ENCODE measurements at regions not wholly inside any gene's neighbourhood (a gene's known extent, or its start where the extent isn't known, plus 50 kb on each side); places are given as distances from the start of the nearest gene placed in this dataset.
A peak's percentile ranks its signal among the peaks of the same experiment; 100 is the strongest.
"Not testable (repeated sequence)": the region's sequence is repeated elsewhere in the genome, so short reads cannot be mapped to it uniquely, and the experiment has no call there.

DNA sequence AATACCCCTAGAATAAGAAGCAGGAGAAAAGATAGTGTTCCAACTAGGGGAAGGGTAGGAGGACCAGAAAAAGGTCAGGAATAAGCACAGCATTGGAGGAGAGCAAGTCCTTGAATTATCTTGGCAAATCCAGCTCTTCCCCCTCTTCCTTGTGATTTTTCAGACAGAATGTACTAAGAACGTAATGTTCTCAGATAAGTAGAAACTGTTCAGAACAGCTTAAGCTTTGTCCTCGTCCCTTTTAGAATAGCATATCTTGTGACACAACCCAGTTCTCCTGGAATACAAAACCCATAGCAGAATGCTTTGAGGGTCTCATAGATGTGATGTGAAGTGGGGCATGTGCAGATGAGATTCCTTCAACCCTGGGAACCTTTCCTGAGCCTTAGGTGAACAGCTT is 97.4 kb downstream of the EMB start:
- Histone ChIP-seq H3K36me3 (ENCODE audit: low read depth) (no peaks in the 10 kb centered on the region), H3F3A (ENCODE audit: insufficient read depth) (no peaks in the 10 kb centered on the region), H3K79me2 (ENCODE audit: insufficient read depth) (no peaks in the 10 kb centered on the region), H3K4me2 (ENCODE audit: unreplicated experiment) (no peak overlapping the region), H3K27ac (no peak overlapping the region), H3K4me3 (no peak overlapping the region), H3K9me3 (ENCODE audit: low read depth) (no peaks in the 10 kb centered on the region), H2AFZ (no peak overlapping the region), H3K27me3 (replicated peaks; ENCODE audit: insufficient read depth) (no peaks in the 10 kb centered on the region), H3K9ac (no peak overlapping the region), H3K9me2 (ENCODE audit: insufficient read depth) (no peaks in the 10 kb centered on the region), H4K20me1 (ENCODE audit: insufficient read depth) (no peaks in the 10 kb centered on the region), H3K4me1 (ENCODE audit: insufficient read depth) (no peaks in the 10 kb centered on the region)
- in situ Hi-C loops (cut with MboI), result no loop called here
- 20 to 23% methylated on average over 2 of the region's 2 CpGs for WGBS, 2 experiments (ENCODE audit: low coverage in 1 of 2, low lambda C conversion rate in 2 of 2, missing lambda C conversion rate in 2 of 2)
- TF ChIP-seq EZH2 (IDR thresholded peaks at IDR 0.05; ENCODE audit: insufficient read depth, poor library complexity, severe bottlenecking) (no peak), EZH2phosphoT487 (IDR thresholded peaks at IDR 0.05; ENCODE audit: insufficient read depth, low read depth) (no peak)
- DNase-seq, result no peak

DNA sequence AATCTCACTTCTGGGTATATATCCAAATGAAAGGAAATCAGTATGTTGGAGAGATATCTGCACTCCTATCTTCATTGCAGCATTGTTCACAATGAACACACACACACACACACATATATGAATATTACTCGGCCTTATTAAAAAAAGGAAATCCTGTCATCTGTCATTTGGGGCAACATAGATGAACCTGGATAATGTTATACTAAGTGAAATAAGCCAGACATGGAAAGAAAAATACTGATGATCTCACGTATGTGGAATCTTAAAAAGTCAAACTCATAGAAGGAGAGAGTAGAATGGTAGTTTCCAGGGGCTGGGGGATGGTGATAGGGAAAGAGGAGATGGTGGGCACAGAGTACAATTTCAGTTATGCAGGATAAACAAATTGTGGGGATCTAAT is 100.3 kb downstream of the EMB start:
- TF ChIP-seq EZH2phosphoT487 (IDR thresholded peaks at IDR 0.05; ENCODE audit: insufficient read depth, low read depth) (no peak), EZH2 (IDR thresholded peaks at IDR 0.05; ENCODE audit: insufficient read depth, poor library complexity, severe bottlenecking) (no peak)

DNA sequence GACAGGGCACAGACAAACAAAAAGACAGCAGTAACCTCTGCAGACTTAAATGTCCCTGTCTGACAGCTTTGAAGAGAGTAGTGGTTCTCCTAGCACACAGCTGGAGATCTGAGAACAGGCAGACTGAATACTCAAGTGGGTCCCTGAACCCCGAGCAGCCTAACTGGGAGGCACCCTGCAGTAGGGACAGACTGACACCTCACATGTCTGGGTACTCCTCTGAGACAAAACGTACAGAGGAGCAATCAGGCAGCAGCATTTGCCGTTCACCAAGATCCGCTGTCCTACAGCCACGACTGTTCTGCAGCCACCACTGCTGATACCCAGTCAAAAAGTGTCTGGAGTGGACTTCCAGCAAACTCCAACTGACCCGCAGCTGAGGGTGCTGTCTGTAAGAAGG is 110.5 kb downstream of the EMB start:
- H3K9me3 ChIP-seq (ENCODE audit: low read depth); H3K9ac ChIP-seq; H3K36me3 ChIP-seq (ENCODE audit: low read depth); H3F3A ChIP-seq (ENCODE audit: insufficient read depth); H3K4me1 ChIP-seq (ENCODE audit: insufficient read depth); H4K20me1 ChIP-seq (ENCODE audit: insufficient read depth); H3K27ac ChIP-seq; H3K9me2 ChIP-seq (ENCODE audit: insufficient read depth); H3K4me3 ChIP-seq; H2AFZ ChIP-seq; H3K4me2 ChIP-seq (ENCODE audit: unreplicated experiment); H3K27me3 ChIP-seq (replicated peaks; ENCODE audit: insufficient read depth); DNase-seq; in situ Hi-C loops (cut with MboI); H3K79me2 ChIP-seq (ENCODE audit: insufficient read depth): not testable (repeated sequence)
- 30 to 33% methylated on average over 6 of the region's 6 CpGs for WGBS, 2 experiments (ENCODE audit: low coverage in 1 of 2, low lambda C conversion rate in 2 of 2, missing lambda C conversion rate in 2 of 2)

More for the DNA sequence above, 100.3 kb downstream of the EMB start:
- in situ Hi-C loops (cut with MboI), result no loop called here
- Histone ChIP-seq H3K4me3 (no peak overlapping the region), H3K79me2 (ENCODE audit: insufficient read depth) (no peaks in the 10 kb centered on the region), H3K9me2 (ENCODE audit: insufficient read depth) (no peaks in the 10 kb centered on the region), H3K36me3 (ENCODE audit: low read depth) (no peaks in the 10 kb centered on the region), H3K27me3 (replicated peaks; ENCODE audit: insufficient read depth) (no peaks in the 10 kb centered on the region), H3K9me3 (ENCODE audit: low read depth) (no peaks in the 10 kb centered on the region), H3K27ac (no peak overlapping the region), H2AFZ (no peak overlapping the region), H3F3A (ENCODE audit: insufficient read depth) (no peaks in the 10 kb centered on the region), H4K20me1 (ENCODE audit: insufficient read depth) (no peaks in the 10 kb centered on the region), H3K4me2 (ENCODE audit: unreplicated experiment) (no peak overlapping the region), H3K9ac (no peak overlapping the region), H3K4me1 (ENCODE audit: insufficient read depth) (no peaks in the 10 kb centered on the region)
- DNase-seq, result no peak
- WGBS, 2 experiments (ENCODE audit: low coverage in 1 of 2, low lambda C conversion rate in 2 of 2, missing lambda C conversion rate in 2 of 2), result 23 to 33% methylated on average over 2 of the region's 2 CpGs

DNA sequence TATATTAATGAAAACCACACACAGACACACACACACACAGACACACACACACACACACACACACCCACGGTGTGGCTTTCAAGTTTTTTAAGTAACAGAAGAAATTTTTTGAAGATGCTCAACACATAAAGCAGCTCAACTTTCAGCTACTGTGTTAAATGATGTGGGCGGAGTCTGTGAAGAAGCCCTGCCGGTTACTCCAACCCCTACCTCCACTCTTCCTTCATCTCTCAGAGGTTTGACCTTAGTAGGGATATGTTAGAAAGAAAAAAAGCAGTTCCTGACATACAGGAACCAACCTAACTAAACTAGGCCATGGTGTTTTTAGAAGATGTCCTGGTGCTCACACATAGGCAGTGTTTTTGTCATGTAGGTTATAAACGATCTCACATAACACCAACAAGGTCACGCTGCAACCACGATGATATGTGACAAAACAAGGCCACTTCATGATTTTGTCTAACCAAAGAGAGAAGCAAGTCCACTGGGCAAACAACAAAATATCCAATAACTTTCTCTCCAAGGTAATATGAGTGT is 112.8 kb downstream of the EMB start:
- Histone ChIP-seq H3F3A (ENCODE audit: insufficient read depth) (no peaks in the 10 kb centered on the region), H3K9me3 (ENCODE audit: low read depth) (no peaks in the 10 kb centered on the region), H4K20me1 (ENCODE audit: insufficient read depth) (no peaks in the 10 kb centered on the region), H3K9me2 (ENCODE audit: insufficient read depth) (no peaks in the 10 kb centered on the region), H3K27ac (no peak overlapping the region), H3K4me1 (ENCODE audit: insufficient read depth) (no peaks in the 10 kb centered on the region), H2AFZ (no peak overlapping the region), H3K27me3 (replicated peaks; ENCODE audit: insufficient read depth) (no peaks in the 10 kb centered on the region), H3K4me3 (no peak overlapping the region), H3K36me3 (ENCODE audit: low read depth) (no peaks in the 10 kb centered on the region), H3K79me2 (ENCODE audit: insufficient read depth) (no peaks in the 10 kb centered on the region), H3K9ac (no peak overlapping the region), H3K4me2 (ENCODE audit: unreplicated experiment) (no peak overlapping the region)
- no peak for DNase-seq
- WGBS, 2 experiments (ENCODE audit: low coverage in 1 of 2, low lambda C conversion rate in 2 of 2, missing lambda C conversion rate in 2 of 2), result 27 to 34% methylated on average over 6 of the region's 6 CpGs
- in situ Hi-C loops (cut with MboI), result no loop called here
- TF ChIP-seq EZH2phosphoT487 (IDR thresholded peaks at IDR 0.05; ENCODE audit: insufficient read depth, low read depth) (no peak), EZH2 (IDR thresholded peaks at IDR 0.05; ENCODE audit: insufficient read depth, poor library complexity, severe bottlenecking) (no peak)

GRCh38 chr5:50325237-50325832 is 115.8 kb downstream of the EMB start:
- Histone ChIP-seq H3K4me3 (no peak overlapping the region), H3K9me3 (ENCODE audit: low read depth) (no peaks in the 10 kb centered on the region), H3K4me1 (ENCODE audit: insufficient read depth) (no peaks in the 10 kb centered on the region), H4K20me1 (ENCODE audit: insufficient read depth) (no peaks in the 10 kb centered on the region), H2AFZ (no peak overlapping the region), H3K9me2 (ENCODE audit: insufficient read depth) (no peaks in the 10 kb centered on the region), H3K4me2 (ENCODE audit: unreplicated experiment) (no peak overlapping the region), H3K79me2 (ENCODE audit: insufficient read depth) (no peaks in the 10 kb centered on the region), H3K27me3 (replicated peaks; ENCODE audit: insufficient read depth) (no peaks in the 10 kb centered on the region), H3K9ac (no peak overlapping the region), H3K27ac (no peak overlapping the region), H3F3A (ENCODE audit: insufficient read depth) (no peaks in the 10 kb centered on the region), H3K36me3 (ENCODE audit: low read depth) (no peaks in the 10 kb centered on the region)
- 21 to 30% methylated on average over 4 of the region's 4 CpGs for WGBS, 2 experiments (ENCODE audit: low coverage in 1 of 2, low lambda C conversion rate in 2 of 2, missing lambda C conversion rate in 2 of 2)
- in situ Hi-C loops (cut with MboI), result no loop called here
- TF ChIP-seq EZH2 (IDR thresholded peaks at IDR 0.05; ENCODE audit: insufficient read depth, poor library complexity, severe bottlenecking) (no peak), EZH2phosphoT487 (IDR thresholded peaks at IDR 0.05; ENCODE audit: insufficient read depth, low read depth) (no peak)
- DNase-seq, result peak; percentile 53

Data from GM23248 (cell line).